IPS DF 6.9 (cell line): ENCODE measurements at regions not wholly inside any gene's neighbourhood (a gene's known extent, or its start where the extent isn't known, plus 50 kb on each side); places are given as distances from the start of the nearest gene placed in this dataset.
"Not testable (repeated sequence)": the region's sequence is repeated elsewhere in the genome, so short reads cannot be mapped to it uniquely, and the experiment has no call there.

Experiments
- DNase-seq: peaks from one replicate; pipeline ENCODE4 v3.0.0-alpha.2; 2013; ENCODE audit warnings: low read depth, low spot score
- H3K27ac ChIP-seq: one replicate; pipeline ENCODE4 v1.5.1; 2013; ENCODE audit warnings: low read length, control low read depth
- H3K27me3 ChIP-seq: 2 replicates; pipeline ENCODE4 v1.6.1; 2013; ENCODE audit warnings: mild to moderate bottlenecking, low read length; ENCODE audit not compliant: control insufficient read depth, insufficient read depth
- H3K36me3 ChIP-seq: 2 replicates; pipeline ENCODE4 v1.6.1; 2013; ENCODE audit warnings: low read length; ENCODE audit not compliant: control insufficient read depth, insufficient read depth
- H3K4me1 ChIP-seq: 2 replicates; pipeline ENCODE4 v1.6.1; 2013; ENCODE audit warnings: low read length; ENCODE audit not compliant: control insufficient read depth, insufficient read depth
- H3K4me3 ChIP-seq: 2 replicates; pipeline ENCODE4 v1.5.1; 2013; ENCODE audit warnings: mild to moderate bottlenecking, low read length
- H3K9me3 ChIP-seq: 2 replicates; pipeline ENCODE4 v1.6.1; 2013; ENCODE audit warnings: low read length, inconsistent platforms; ENCODE audit not compliant: control insufficient read depth, insufficient read depth
- WGBS: extraction: QIAGEN DNeasy Blood & Tissue Kit; methylation state at CpG from one replicate; pipeline ENCODE4 v1.1.7; 2013; ENCODE audit warnings: mixed read lengths, missing lambda C conversion rate; ENCODE audit not compliant: insufficient read length, insufficient coverage; 5-methylcytosine and 5-hydroxymethylcytosine counted together

GRCh38 chr11:67732045-67732787, 57.8 kb upstream of the ALDH3B2 start:
- no peak for DNase-seq
- Histone ChIP-seq H3K4me1 (no peaks in the 10 kb centered on the region), H3K36me3 (no peaks in the 10 kb centered on the region), H3K9me3 (no peaks in the 10 kb centered on the region), H3K27me3 (no peaks in the 10 kb centered on the region), H3K27ac (no peak overlapping the region), H3K4me3 (peak overlapping the region; percentile 14; the same call in 1 of the 2 replicates)
- WGBS = no CpG with 5 or more reads among the region's 42 CpGs

DNA sequence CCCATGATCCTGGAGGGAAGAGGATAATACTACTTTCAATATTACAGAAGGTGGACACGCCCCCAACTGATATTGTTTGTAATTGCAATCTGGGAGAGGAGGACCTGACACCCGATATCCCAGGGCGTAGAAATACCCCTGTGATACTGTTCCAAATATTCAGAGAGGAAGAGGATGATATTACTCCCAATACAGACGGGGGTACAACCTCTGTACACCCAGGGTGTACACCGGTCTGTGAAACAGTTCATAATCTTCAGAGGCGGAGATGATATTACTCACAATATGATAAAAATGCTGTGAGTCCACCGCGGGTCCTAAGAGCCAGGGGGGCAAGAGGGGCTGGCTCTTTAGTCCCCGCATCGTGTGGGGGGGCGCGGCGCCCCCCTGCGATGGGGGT, 57.2 kb upstream of the ALDH3B2 start:
- H3K9me3 ChIP-seq = no peaks in the 10 kb centered on the region
- no peaks in the 10 kb centered on the region for H3K4me1 ChIP-seq
- no peaks in the 10 kb centered on the region for H3K27me3 ChIP-seq
- H3K36me3 ChIP-seq = no peaks in the 10 kb centered on the region
- no CpG with 5 or more reads among the region's 14 CpGs for WGBS
- no peak for DNase-seq
- no peak overlapping the region for H3K27ac ChIP-seq
- H3K4me3 ChIP-seq = no peak overlapping the region; the same call in 1 of the 2 replicates

DNA sequence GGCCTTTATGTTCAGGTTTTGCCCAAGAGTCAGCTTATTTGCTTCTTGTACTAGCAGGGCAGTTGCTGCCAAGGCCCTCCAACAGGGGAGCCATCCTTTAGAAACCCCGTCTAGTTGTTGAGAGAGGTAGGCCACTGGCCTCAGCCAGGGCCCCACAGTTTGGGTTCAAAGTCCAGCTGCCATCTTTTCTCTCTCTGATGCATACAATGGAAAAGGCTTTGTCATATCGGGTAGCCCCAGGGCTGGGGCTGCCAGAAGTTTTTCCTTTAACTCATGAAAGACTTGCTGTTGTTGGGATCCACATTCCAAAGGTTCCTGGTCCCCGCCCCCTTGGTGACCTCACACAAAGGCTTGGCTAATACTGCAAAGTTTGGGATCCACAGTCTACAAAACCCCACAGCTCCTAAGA, 53.7 kb upstream of the ALDH3B2 start:
- WGBS = no CpG with 5 or more reads among the region's 3 CpGs
- not testable (repeated sequence) for H3K4me1 ChIP-seq, H3K36me3 ChIP-seq, DNase-seq, H3K27me3 ChIP-seq, H3K27ac ChIP-seq, H3K9me3 ChIP-seq, H3K4me3 ChIP-seq

DNA sequence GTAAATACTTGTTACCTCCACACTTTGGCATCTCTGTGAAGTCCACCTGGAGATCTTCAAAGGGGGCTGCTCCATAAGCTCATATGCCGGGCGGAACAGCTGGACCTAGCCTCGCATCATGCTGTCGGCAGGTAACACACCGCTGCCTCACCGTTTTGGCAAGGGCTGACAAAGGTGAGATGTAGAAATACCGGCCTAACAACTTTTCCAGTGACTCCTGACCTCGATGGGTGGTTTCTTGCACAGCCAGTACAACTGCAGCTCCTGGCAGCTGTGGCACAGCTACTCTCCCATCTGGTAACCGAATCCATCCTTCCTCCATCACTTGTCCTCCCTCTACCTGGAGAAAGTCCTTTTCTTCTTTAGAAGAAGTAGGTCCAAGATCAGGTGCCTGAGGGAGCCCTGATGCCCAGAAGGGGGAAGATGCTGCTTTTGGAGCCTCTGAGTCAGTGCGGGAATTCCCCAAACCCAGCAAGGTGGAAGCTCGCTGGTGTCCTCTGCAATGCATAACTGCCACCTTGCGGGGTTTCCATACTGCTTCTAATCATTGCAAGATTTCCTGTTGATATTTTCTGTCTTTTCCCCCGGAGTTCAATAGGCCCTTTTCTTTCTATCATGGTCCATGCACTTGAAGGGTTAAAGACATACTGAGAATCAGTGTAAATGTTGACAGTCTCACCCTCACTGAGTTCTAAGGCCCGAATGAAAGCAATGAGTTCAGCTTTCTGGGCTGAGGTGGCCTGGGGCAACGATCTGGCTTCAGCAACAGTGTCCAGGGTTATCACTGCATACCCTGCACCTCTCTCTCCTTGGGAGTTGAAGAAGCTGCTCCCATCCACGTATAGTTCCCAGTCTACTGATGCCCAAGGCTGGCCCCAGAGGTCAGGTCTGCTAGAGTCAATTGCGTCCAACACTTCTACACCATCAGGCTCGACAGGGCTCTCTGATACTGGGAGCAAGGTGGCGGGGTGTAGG, 52.9 kb upstream of the ALDH3B2 start:
- not testable (repeated sequence) for H3K4me3 ChIP-seq, H3K36me3 ChIP-seq, H3K27ac ChIP-seq, H3K4me1 ChIP-seq, DNase-seq, H3K9me3 ChIP-seq, H3K27me3 ChIP-seq
- WGBS = no CpG with 5 or more reads among the region's 19 CpGs
